ENCODE measurements at regions not wholly inside any gene's neighbourhood (a gene's known extent, or its start where the extent isn't known, plus 50 kb on each side); places are given as distances from the start of the nearest gene placed in this dataset.
A peak's percentile ranks its signal among the peaks of the same experiment; 100 is the strongest.
"Not testable (repeated sequence)": the region's sequence is repeated elsewhere in the genome, so short reads cannot be mapped to it uniquely, and the experiment has no call there.

DNA sequence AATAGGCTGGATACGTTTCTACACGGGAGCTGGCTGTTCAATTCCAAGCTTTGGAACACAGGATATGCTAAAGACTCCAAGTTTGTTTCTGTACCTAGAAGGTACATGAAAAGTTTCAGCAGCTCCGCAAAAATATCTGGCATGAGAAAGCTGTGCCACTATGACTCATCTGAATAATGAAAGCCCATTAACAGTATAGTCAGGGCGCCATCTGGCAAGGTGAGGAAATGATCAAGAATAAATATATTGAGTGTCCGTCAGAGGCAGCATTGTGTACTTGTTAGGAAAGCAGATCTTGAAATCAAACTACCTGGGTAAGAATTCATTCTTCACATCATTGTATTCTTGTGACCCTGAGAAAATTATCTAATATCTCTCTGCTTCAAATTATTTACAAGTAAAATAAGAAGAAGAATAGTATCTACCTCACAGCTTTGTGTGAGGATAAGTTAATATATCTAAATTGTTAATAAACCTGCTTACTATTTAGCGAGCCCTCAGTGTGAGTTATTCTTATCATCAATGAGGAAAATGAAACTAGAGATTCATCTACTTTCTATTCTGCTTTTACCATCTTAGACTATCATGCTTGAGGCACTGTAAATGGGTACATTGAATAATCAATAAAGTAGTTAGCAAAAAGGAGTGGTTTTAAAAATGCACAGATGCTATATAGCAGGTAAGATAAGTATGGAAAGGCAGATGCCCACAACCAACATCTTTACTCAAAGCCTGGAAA, 53.5 kb downstream of the FSCB start:
- H3K4me2 ChIP-seq = peak overlapping the region; percentile 26
- H3K27ac ChIP-seq = no peak overlapping the region; the same call in 1 of the 2 replicates
- H3K79me2 ChIP-seq (ENCODE audit: insufficient read depth, low read depth) = no peaks in the 10 kb centered on the region
- no peaks in the 10 kb centered on the region for H3K27me3 ChIP-seq (ENCODE audit: insufficient read depth, low read depth)
- no peak overlapping the region for H3K4me3 ChIP-seq (IDR thresholded peaks at IDR 0.05; ENCODE audit: insufficient read depth, low read depth, low read length)
- no peak overlapping the region for H2AFZ ChIP-seq (ENCODE audit: low read depth)
- no peak overlapping the region for H3K9ac ChIP-seq
- H4K20me1 ChIP-seq (ENCODE audit: insufficient read depth) = no peaks in the 10 kb centered on the region
- 0 out of 2 replicates have a peak, but pooled peaks have one; percentile 18 for TF ChIP-seq CTCF (conservative IDR thresholded peaks at IDR 0.05; ENCODE audit: low read depth, low read length)
- peaks cover 24% of the 10 kb centered on the region for H3K4me1 ChIP-seq (ENCODE audit: low read depth, poor library complexity, severe bottlenecking)
- H3K36me3 ChIP-seq (ENCODE audit: insufficient read depth) = no peaks in the 10 kb centered on the region

GRCh38 chr14:44450232-44450631, 56.9 kb downstream of the FSCB start:
- H3K4me2 ChIP-seq; H3K9ac ChIP-seq; H3K27me3 ChIP-seq (ENCODE audit: insufficient read depth, low read depth); H2AFZ ChIP-seq (ENCODE audit: low read depth); H3K79me2 ChIP-seq (ENCODE audit: insufficient read depth, low read depth); H4K20me1 ChIP-seq (ENCODE audit: insufficient read depth); H3K27ac ChIP-seq; H3K4me3 ChIP-seq (IDR thresholded peaks at IDR 0.05; ENCODE audit: insufficient read depth, low read depth, low read length); H3K36me3 ChIP-seq (ENCODE audit: insufficient read depth): not testable (repeated sequence)
- peaks cover 56% of the 10 kb centered on the region for H3K4me1 ChIP-seq (ENCODE audit: low read depth, poor library complexity, severe bottlenecking)

GRCh38 chr14:44449680-44450079, 57.4 kb downstream of the FSCB start:
- no peak for TF ChIP-seq CTCF (conservative IDR thresholded peaks at IDR 0.05; ENCODE audit: low read depth, low read length)
- Histone ChIP-seq H3K79me2 (ENCODE audit: insufficient read depth, low read depth) (no peaks in the 10 kb centered on the region), H2AFZ (ENCODE audit: low read depth) (no peak overlapping the region), H3K4me1 (ENCODE audit: low read depth, poor library complexity, severe bottlenecking) (peaks cover 62% of the 10 kb centered on the region), H3K27ac (no peak overlapping the region), H3K4me2 (no peak overlapping the region), H3K9ac (no peak overlapping the region), H3K27me3 (ENCODE audit: insufficient read depth, low read depth) (no peaks in the 10 kb centered on the region), H3K4me3 (IDR thresholded peaks at IDR 0.05; ENCODE audit: insufficient read depth, low read depth, low read length) (no peak overlapping the region), H4K20me1 (ENCODE audit: insufficient read depth) (no peaks in the 10 kb centered on the region), H3K36me3 (ENCODE audit: insufficient read depth) (no peaks in the 10 kb centered on the region)

DNA sequence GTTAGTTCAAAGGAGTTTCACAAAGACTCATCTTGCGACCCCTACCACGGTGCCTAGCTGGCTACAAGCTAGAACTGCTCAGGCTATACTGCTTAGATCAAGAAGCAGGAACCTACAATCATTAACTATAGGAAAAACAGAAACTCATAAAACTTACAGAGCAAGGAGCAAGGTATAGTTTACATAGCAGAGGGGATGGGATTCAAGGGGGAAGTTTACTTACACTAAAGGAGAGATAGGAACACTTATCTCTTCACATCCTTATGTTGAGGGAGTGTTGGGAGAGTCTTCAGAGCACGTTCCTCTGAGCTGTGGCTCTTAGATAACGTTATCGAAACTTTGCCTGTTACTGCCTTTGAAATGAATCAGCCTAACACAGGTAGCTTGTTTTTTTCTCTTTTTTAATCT, 58.1 kb downstream of the FSCB start:
- Histone ChIP-seq H3K27ac (no peak overlapping the region), H3K9ac (no peak overlapping the region), H3K4me3 (IDR thresholded peaks at IDR 0.05; ENCODE audit: insufficient read depth, low read depth, low read length) (no peak overlapping the region), H3K4me2 (no peak overlapping the region), H3K27me3 (ENCODE audit: insufficient read depth, low read depth) (no peaks in the 10 kb centered on the region), H3K4me1 (ENCODE audit: low read depth, poor library complexity, severe bottlenecking) (peaks cover 60% of the 10 kb centered on the region), H4K20me1 (ENCODE audit: insufficient read depth) (no peaks in the 10 kb centered on the region), H3K79me2 (ENCODE audit: insufficient read depth, low read depth) (no peaks in the 10 kb centered on the region), H2AFZ (ENCODE audit: low read depth) (no peak overlapping the region), H3K36me3 (ENCODE audit: insufficient read depth) (no peaks in the 10 kb centered on the region)
- TF ChIP-seq CTCF (conservative IDR thresholded peaks at IDR 0.05; ENCODE audit: low read depth, low read length) = no peak

GRCh38 chr14:44446965-44447364, 60.1 kb downstream of the FSCB start:
- Histone ChIP-seq H3K36me3 (ENCODE audit: insufficient read depth) (no peaks in the 10 kb centered on the region), H3K4me2 (peak overlapping the region; percentile 74), H4K20me1 (ENCODE audit: insufficient read depth) (no peaks in the 10 kb centered on the region), H2AFZ (ENCODE audit: low read depth) (peak overlapping the region; percentile 23; the same call in 1 of the 2 replicates), H3K4me1 (ENCODE audit: low read depth, poor library complexity, severe bottlenecking) (peaks cover 42% of the 10 kb centered on the region), H3K27me3 (ENCODE audit: insufficient read depth, low read depth) (no peaks in the 10 kb centered on the region), H3K9ac (no peak overlapping the region), H3K27ac (peak overlapping the region; percentile 38; the same call in 1 of the 2 replicates), H3K79me2 (ENCODE audit: insufficient read depth, low read depth) (no peaks in the 10 kb centered on the region), H3K4me3 (IDR thresholded peaks at IDR 0.05; ENCODE audit: insufficient read depth, low read depth, low read length) (no peak overlapping the region)
- no peak for TF ChIP-seq CTCF (conservative IDR thresholded peaks at IDR 0.05; ENCODE audit: low read depth, low read length)

All from KMS-11 (cell line).